ENCODE measurements at regions not wholly inside any gene's neighbourhood (a gene's known extent, or its start where the extent isn't known, plus 50 kb on each side); places are given as distances from the start of the nearest gene placed in this dataset.

GRCh38 chr18:51867767-51868166 is 472.2 kb upstream of the DCC start:
- Histone ChIP-seq H3K9me3 (no peaks in the 10 kb centered on the region), H3K4me3 (no peak overlapping the region), H3K27ac (no peak overlapping the region), H3K27me3 (no peaks in the 10 kb centered on the region), H3K4me1 (no peaks in the 10 kb centered on the region), H3K36me3 (no peaks in the 10 kb centered on the region)
- no peak for TF ChIP-seq CTCF (IDR thresholded peaks at IDR 0.05)
- no peak for TF ChIP-seq POLR2A (IDR thresholded peaks at IDR 0.05)
- intact Hi-C loops (cut with DNase I; ENCODE audit: low total_unique reads) = no loop called here
- no peak for DNase-seq

GRCh38 chr18:51878724-51879123 is 461.3 kb upstream of the DCC start:
- H3K27me3 ChIP-seq = no peaks in the 10 kb centered on the region
- no peak for TF ChIP-seq POLR2A (IDR thresholded peaks at IDR 0.05)
- no peak for TF ChIP-seq CTCF (IDR thresholded peaks at IDR 0.05)
- no peak for DNase-seq
- H3K36me3 ChIP-seq = no peaks in the 10 kb centered on the region
- H3K27ac ChIP-seq = no peak overlapping the region
- H3K4me1 ChIP-seq = no peaks in the 10 kb centered on the region
- intact Hi-C loops (cut with DNase I; ENCODE audit: low total_unique reads) = no loop called here
- no peaks in the 10 kb centered on the region for H3K9me3 ChIP-seq
- no peak overlapping the region for H3K4me3 ChIP-seq

GRCh38 chr18:51879329-51879728 is 460.7 kb upstream of the DCC start:
- Histone ChIP-seq H3K27ac (no peak overlapping the region), H3K27me3 (no peaks in the 10 kb centered on the region), H3K4me1 (no peaks in the 10 kb centered on the region), H3K36me3 (no peaks in the 10 kb centered on the region), H3K9me3 (no peaks in the 10 kb centered on the region), H3K4me3 (no peak overlapping the region)
- DNase-seq = no peak
- TF ChIP-seq CTCF (IDR thresholded peaks at IDR 0.05) = no peak
- TF ChIP-seq POLR2A (IDR thresholded peaks at IDR 0.05) = no peak
- intact Hi-C loops (cut with DNase I; ENCODE audit: low total_unique reads) = no loop called here

- intact Hi-C loops (cut with DNase I; ENCODE audit: low total_unique reads) = no loop called here
- DNase-seq = no peak
- H3K27ac ChIP-seq = no peak overlapping the region
- no peaks in the 10 kb centered on the region for H3K4me1 ChIP-seq
- no peaks in the 10 kb centered on the region for H3K27me3 ChIP-seq
- no peaks in the 10 kb centered on the region for H3K36me3 ChIP-seq
- no peaks in the 10 kb centered on the region for H3K9me3 ChIP-seq
- no peak overlapping the region for H3K4me3 ChIP-seq
- TF ChIP-seq CTCF (IDR thresholded peaks at IDR 0.05) = no peak
- no peak for TF ChIP-seq POLR2A (IDR thresholded peaks at IDR 0.05)
Observed at GRCh38 chr18:51881394-51881793, 458.6 kb upstream of the DCC start.

GRCh38 chr18:51884039-51884438 is 456.0 kb upstream of the DCC start:
- no peak for DNase-seq
- Histone ChIP-seq H3K36me3 (no peaks in the 10 kb centered on the region), H3K27me3 (no peaks in the 10 kb centered on the region), H3K4me3 (no peak overlapping the region), H3K9me3 (no peaks in the 10 kb centered on the region), H3K27ac (no peak overlapping the region), H3K4me1 (no peaks in the 10 kb centered on the region)
- intact Hi-C loops (cut with DNase I; ENCODE audit: low total_unique reads) = no loop called here
- TF ChIP-seq CTCF (IDR thresholded peaks at IDR 0.05) (no peak), POLR2A (IDR thresholded peaks at IDR 0.05) (no peak)

Measured in uterus (tissue), 3 donors.